GM10266 (cell line): ENCODE measurements at regions not wholly inside any gene's neighbourhood (a gene's known extent, or its start where the extent isn't known, plus 50 kb on each side); places are given as distances from the start of the nearest gene placed in this dataset.

Source experiments
- DNase-seq: peaks from one replicate; pipeline ENCODE4 v3.0.0; 2012; ENCODE audit errors: extremely low spot score
- CTCF ChIP-seq: IDR thresholded peaks from 2 replicates; pipeline ENCODE4 v1.5.1; 2012; ENCODE audit warnings: mild to moderate bottlenecking, low read depth; ENCODE audit not compliant: control insufficient read depth, insufficient read depth; ENCODE audit errors: missing control alignments

- no peak for DNase-seq
- no peak for TF ChIP-seq CTCF
Measured at GRCh38 chr5:83837265-83837907, 116.7 kb upstream of the HAPLN1 start.

- no peak for DNase-seq
- no peak for TF ChIP-seq CTCF
Measured at GRCh38 chr5:83834306-83834705, 113.7 kb upstream of the HAPLN1 start.

GRCh38 chr5:83831834-83832233 lies 111.2 kb upstream of the HAPLN1 start:
- no peak for TF ChIP-seq CTCF
- no peak for DNase-seq

- TF ChIP-seq CTCF: no peak
- no peak for DNase-seq
Measured at GRCh38 chr5:83827111-83827557, 106.5 kb upstream of the HAPLN1 start.

- no peak for DNase-seq
- TF ChIP-seq CTCF: no peak
Measured at GRCh38 chr5:83817591-83817990, 96.9 kb upstream of the HAPLN1 start.

GRCh38 chr5:83815661-83816060 lies 95.0 kb upstream of the HAPLN1 start:
- no peak for DNase-seq

More at GRCh38 chr5:83815661-83816060, 95.0 kb upstream of the HAPLN1 start:
- no peak for TF ChIP-seq CTCF
